IMR-90 (cell line): ENCODE measurements at regions not wholly inside any gene's neighbourhood (a gene's known extent, or its start where the extent isn't known, plus 50 kb on each side); places are given as distances from the start of the nearest gene placed in this dataset.

Experiments used
- ATAC-seq: fragments of 200-7000 bp; cut with Tn5 transposase; 2 replicates; pipeline ENCODE4 v1.9.1; 2020; ENCODE audit warnings: low read depth, mild to moderate bottlenecking, moderate library complexity
- BruUV-seq: library from RNA; stranded (reverse); fragments of 400-500 nt; replicated peaks from 2 replicates; lab custom pipeline; 2021; lab: Mats Ljungman, UMichigan
- CTCF ChIA-PET: fragments of 300-600 bp; formaldehyde crosslinking; extraction: SDS; loops from one replicate; lab custom pipeline; 2021; ENCODE audit warnings: antibody characterized with exemption; lab: Yijun Ruan, JAX
- POLR2A ChIA-PET: fragments of 300-600 bp; sonication (Branson Sonifier 250); formaldehyde crosslinking; loops from one replicate; lab custom pipeline; 2022; ENCODE audit warnings: antibody characterized with exemption; ENCODE audit not compliant: unreplicated experiment; lab: Charles Lee
- DNase-seq: peaks from one replicate; pipeline ENCODE4 v3.0.0; 2013
- H2AFZ ChIP-seq: replicated peaks from 2 replicates; pipeline ENCODE3; 2013; ENCODE audit warnings: low read length, mild to moderate bottlenecking; ENCODE audit not compliant: poor library complexity
- H2AK5ac ChIP-seq: 2 replicates; pipeline ENCODE4 v1.6.1; 2013; ENCODE audit warnings: low read depth, low read length, inconsistent platforms
- H2AK9ac ChIP-seq: replicated peaks from 2 replicates; pipeline ENCODE3; 2013; ENCODE audit warnings: mild to moderate bottlenecking, low read depth, low read length, moderate library complexity; ENCODE audit not compliant: poor library complexity
- H2BK120ac ChIP-seq: 2 replicates; pipeline ENCODE4 v1.6.1; 2013; ENCODE audit warnings: low read depth, low read length, inconsistent platforms
- H2BK15ac ChIP-seq: 3 replicates; pipeline ENCODE4 v1.6.1; 2013; ENCODE audit warnings: low read depth, low read length, inconsistent platforms
- H2BK20ac ChIP-seq: 2 replicates; pipeline ENCODE4 v1.6.1; 2013; ENCODE audit warnings: low read depth, mild to moderate bottlenecking, inconsistent platforms, low read length, moderate library complexity
- H2BK5ac ChIP-seq: 2 replicates; pipeline ENCODE4 v1.6.1; 2013; ENCODE audit warnings: mild to moderate bottlenecking, low read depth, low read length, inconsistent platforms; ENCODE audit not compliant: poor library complexity, severe bottlenecking
- H3K14ac ChIP-seq: replicated peaks from 2 replicates; pipeline ENCODE4 v1.6.1; 2013; ENCODE audit warnings: low read depth, low read length, inconsistent platforms
- H3K18ac ChIP-seq: 2 replicates; pipeline ENCODE4 v1.6.1; 2013; ENCODE audit warnings: low read depth, low read length, control low read depth
- H3K23ac ChIP-seq: 2 replicates; pipeline ENCODE4 v1.6.1; 2013; ENCODE audit warnings: low read depth, low read length, inconsistent platforms
- H3K27ac ChIP-seq: 2 replicates; pipeline ENCODE4 v1.5.1; 2013; ENCODE audit warnings: mild to moderate bottlenecking, control low read depth, low read length; ENCODE audit not compliant: insufficient read depth
- H3K27me3 ChIP-seq: 2 replicates; pipeline ENCODE4 v1.6.1; 2013; ENCODE audit warnings: low read length; ENCODE audit not compliant: control insufficient read depth, insufficient read depth
- H3K36me3 ChIP-seq: 2 replicates; pipeline ENCODE4 v1.6.1; 2013; ENCODE audit warnings: low read length, mixed read lengths; ENCODE audit not compliant: control insufficient read depth, insufficient read depth
- H3K4ac ChIP-seq: 2 replicates; pipeline ENCODE4 v1.6.1; 2013; ENCODE audit warnings: low read depth, low read length, inconsistent platforms
- H3K4me1 ChIP-seq: 2 replicates; pipeline ENCODE4 v1.6.1; 2013; ENCODE audit warnings: low read length, mixed read lengths; ENCODE audit not compliant: control insufficient read depth, insufficient read depth
- H3K4me2 ChIP-seq: 2 replicates; pipeline ENCODE4 v1.6.1; 2013; ENCODE audit warnings: low read depth, mild to moderate bottlenecking, control low read depth, low read length, moderate library complexity
- H3K4me3 ChIP-seq: 2 replicates; pipeline ENCODE4 v1.5.1; 2013; ENCODE audit warnings: low read depth, mild to moderate bottlenecking, control low read depth, low read length, moderate library complexity; ENCODE audit not compliant: insufficient read depth
- H3K56ac ChIP-seq: 2 replicates; pipeline ENCODE4 v1.6.1; 2013; ENCODE audit warnings: low read length, inconsistent platforms; ENCODE audit not compliant: insufficient read depth; ENCODE audit errors: extremely low read depth
- H3K79me1 ChIP-seq, 2 experiments: 2 replicates each; pipeline ENCODE4 v1.6.1; 2013; ENCODE audit warnings: low read length in 2 of 2, inconsistent platforms in 1 of 2, low read depth in 1 of 2
- H3K9ac ChIP-seq: 2 replicates; pipeline ENCODE4 v1.6.1; 2013; ENCODE audit warnings: low read depth, low read length, control low read depth
- H3K9me1 ChIP-seq: 2 replicates; pipeline ENCODE4 v1.6.1; 2013; ENCODE audit warnings: low read length, inconsistent platforms; ENCODE audit not compliant: insufficient read depth
- H3K9me3 ChIP-seq: 2 replicates; pipeline ENCODE4 v1.6.1; 2013; ENCODE audit warnings: low read length; ENCODE audit not compliant: control insufficient read depth, insufficient read depth
- H4K20me1 ChIP-seq: 2 replicates; pipeline ENCODE4 v1.6.1; 2013; ENCODE audit warnings: low read length, inconsistent platforms; ENCODE audit not compliant: insufficient read depth
- H4K5ac ChIP-seq: 2 replicates; pipeline ENCODE4 v1.6.1; 2013; ENCODE audit warnings: mild to moderate bottlenecking, low read depth, low read length, control low read depth
- H4K8ac ChIP-seq, 2 experiments: 2 replicates each; pipeline ENCODE4 v1.6.1; 2013; ENCODE audit warnings: low read depth in 2 of 2, low read length in 2 of 2, control low read depth in 1 of 2, inconsistent platforms in 1 of 2
- H4K91ac ChIP-seq: 2 replicates; pipeline ENCODE4 v1.6.1; 2013; ENCODE audit warnings: low read depth, low read length, inconsistent platforms; ENCODE audit not compliant: insufficient read depth
- CEBPB ChIP-seq: IDR thresholded peaks from 2 replicates; pipeline ENCODE4 v1.6.1; 2012; ENCODE audit warnings: low read depth, low read length, improper control_type of control experiment
- CTCF ChIP-seq: conservative IDR thresholded peaks from 2 replicates; pipeline ENCODE4 v1.5.1; 2012; ENCODE audit warnings: mild to moderate bottlenecking, low read depth, low read length, improper control_type of control experiment
- MAZ ChIP-seq: IDR thresholded peaks from 2 replicates; pipeline ENCODE4 v1.6.1; 2012; ENCODE audit warnings: low read depth, mild to moderate bottlenecking, low read length, improper control_type of control experiment, moderate library complexity, borderline replicate concordance
- RAD21 ChIP-seq: IDR thresholded peaks from 2 replicates; pipeline ENCODE4 v1.6.1; 2012; ENCODE audit warnings: low read length, improper control_type of control experiment
- RFX5 ChIP-seq: IDR thresholded peaks from 2 replicates; pipeline ENCODE4 v1.8.0; 2012; ENCODE audit warnings: low read depth, mild to moderate bottlenecking, low read length, moderate library complexity
- USF2 ChIP-seq: fragments of 150-350 bp; IDR thresholded peaks from 2 replicates; pipeline ENCODE4 v1.6.1; 2017; ENCODE audit warnings: mild to moderate bottlenecking, antibody characterized with exemption, low read length, low read depth
- WGBS, 2 experiments: methylation state at CpG; one replicate each; pipeline versions ENCODE4 v1.1.5 to v1.1.7; 2013; ENCODE audit warnings: missing lambda C conversion rate in 2 of 2; ENCODE audit not compliant: insufficient read length in 1 of 2; ENCODE audit errors: extremely low coverage in 2 of 2; 5-methylcytosine and 5-hydroxymethylcytosine counted together
- dilution Hi-C: fragments of 300-500 bp; cut with HindIII; formaldehyde crosslinking; loops from one replicate; pipeline ENCODE4 v1.14.3; 2018; ENCODE audit warnings: low sequenced_read_pairs; ENCODE audit not compliant: unreplicated experiment
- in situ Hi-C: fragments of 300-500 bp; cut with MboI; formaldehyde crosslinking; loops from 3 replicates; pipeline ENCODE4 v1.14.3; 2019; ENCODE audit warnings: low sequenced_read_pairs, inconsistent platforms, mixed read lengths
- intact Hi-C: fragments of 100-400 bp; cut with micrococcal nuclease; formaldehyde crosslinking; loops from 2 replicates; pipeline ENCODE4 v1.10.0; 2022

- Histone ChIP-seq H3K9me1 (no peaks in the 10 kb centered on the region), H3K4me3 (no peak overlapping the region), H3K14ac (no peak overlapping the region), H3K4me2 (no peak overlapping the region), H2AK5ac (no peak overlapping the region), H2BK120ac (no peak overlapping the region), H2AFZ (no peak overlapping the region), H3K56ac (no peak overlapping the region), H2AK9ac (no peak overlapping the region), H4K91ac (no peak overlapping the region), H3K9me3 (no peaks in the 10 kb centered on the region), H3K79me1 (no peaks in the 10 kb centered on the region), H2BK20ac (no peak overlapping the region), H3K4me1 (no peaks in the 10 kb centered on the region), H4K8ac (no peak overlapping the region), H3K27ac (no peak overlapping the region), H4K5ac (no peak overlapping the region), H2BK15ac (no peak overlapping the region), H3K18ac (no peak overlapping the region), H3K9ac (no peak overlapping the region), H3K27me3 (no peaks in the 10 kb centered on the region), H2BK5ac (no peak overlapping the region), H3K36me3 (no peaks in the 10 kb centered on the region), H3K23ac (no peak overlapping the region), H4K20me1 (no peaks in the 10 kb centered on the region), H3K4ac (no peak overlapping the region)
- no peak for DNase-seq
- TF ChIP-seq RFX5 (no peak), CEBPB (no peak), CTCF (no peak), MAZ (no peak), RAD21 (no peak), USF2 (no peak)
- dilution Hi-C loops (no loop called here), in situ Hi-C loops (no loop called here), intact Hi-C loops (no loop called here)
- ChIA-PET POLR2A (no interaction called here), CTCF (no interaction called here)
- 62% methylated on average over 2 of the region's 3 CpGs; no CpG with 5 or more reads in 1 of the 2 experiments for WGBS, 2 experiments
- BruUV-seq, result no TSS peak
- ATAC-seq, result no peak
These were observed 116.4 kb upstream of the SLC34A2 start for GRCh38 chr4:25539241-25539640.
